HG03066 (cell line): ENCODE measurements at regions not wholly inside any gene's neighbourhood (a gene's known extent, or its start where the extent isn't known, plus 50 kb on each side); places are given as distances from the start of the nearest gene placed in this dataset.

ENCODE experiments used
- ATAC-seq: cut with Tn5 transposase; IDR thresholded peaks from one replicate; pipeline ENCODE4 v1.9.1; 2021; ENCODE audit warnings: low read depth; ENCODE audit not compliant: unreplicated experiment

DNA sequence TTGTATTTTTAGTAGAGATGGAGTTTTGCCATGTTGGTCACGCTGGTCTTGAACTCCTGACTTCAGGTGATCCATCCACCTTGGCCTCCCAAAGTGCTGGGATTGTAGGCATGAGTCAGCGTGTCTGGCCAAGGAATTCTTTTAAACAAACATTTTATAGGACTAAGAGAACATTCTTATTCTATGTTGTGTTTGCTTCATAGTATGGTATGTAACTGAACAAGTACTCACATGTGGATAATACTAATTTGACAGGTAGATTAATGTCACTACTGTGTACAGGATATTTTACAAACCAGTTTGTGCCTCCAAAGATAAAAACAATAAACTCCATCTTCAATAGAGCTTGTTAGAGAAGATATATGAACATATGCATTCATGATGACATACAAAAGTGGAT, 1353.4 kb downstream of the PCDH7 start:
- no peak for ATAC-seq

DNA sequence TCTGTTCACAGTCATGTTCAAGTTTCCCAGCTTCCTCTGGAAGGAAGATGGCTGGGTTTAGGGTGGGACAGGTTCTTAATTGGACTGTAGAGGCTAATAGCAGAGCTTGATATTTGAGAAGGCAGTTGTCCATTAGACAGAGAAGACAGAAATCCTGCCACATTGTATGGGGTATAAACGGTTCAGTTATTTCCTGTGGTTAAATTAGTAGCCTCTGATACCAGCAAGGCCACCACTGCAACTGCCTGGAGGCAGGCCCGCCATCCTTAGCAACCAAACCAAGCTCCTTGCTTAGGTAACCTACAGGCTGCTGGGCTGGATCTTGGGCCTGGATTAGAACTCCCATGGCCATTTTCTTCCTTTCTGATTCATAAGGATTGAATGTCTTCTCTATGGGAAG, 1367.0 kb downstream of the PCDH7 start:
- no peak for ATAC-seq

DNA sequence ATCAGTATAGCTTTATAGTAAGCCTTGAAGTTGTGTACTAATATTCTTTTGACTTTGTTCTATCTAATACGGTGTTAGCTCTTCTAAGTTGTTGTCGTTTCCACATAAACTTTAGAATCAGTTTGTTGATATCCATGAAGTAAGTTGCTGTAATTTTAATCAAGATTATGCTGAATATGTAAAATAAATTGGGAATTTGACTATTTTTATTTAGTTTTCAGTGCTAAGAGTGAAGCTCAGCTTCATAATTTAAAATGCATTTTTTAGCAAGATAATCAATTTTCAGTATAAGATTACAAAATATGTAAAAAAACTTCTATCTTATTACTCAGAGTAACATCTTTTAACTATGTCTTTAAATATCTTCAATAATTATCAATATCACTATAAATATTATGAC, 1374.8 kb downstream of the PCDH7 start:
- ATAC-seq, result no peak

DNA sequence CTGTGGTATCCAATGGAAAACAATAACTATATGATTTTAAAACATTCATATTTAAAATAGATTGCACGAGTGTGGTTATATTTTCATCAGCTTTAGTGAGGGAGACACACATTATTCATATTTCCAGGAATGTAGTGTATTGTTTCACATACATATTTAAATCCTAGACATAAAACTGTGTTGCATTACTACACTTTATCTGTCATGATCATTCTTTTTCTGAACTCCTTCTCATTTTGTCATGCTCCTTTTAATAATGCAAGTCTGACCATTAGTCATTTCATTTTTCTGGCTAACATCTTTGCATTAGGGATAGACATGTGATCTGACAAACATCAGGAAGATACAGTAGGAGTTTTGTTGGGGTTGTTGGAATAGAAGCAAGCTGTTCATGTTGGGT, 1382.7 kb downstream of the PCDH7 start:
- no peak for ATAC-seq

DNA sequence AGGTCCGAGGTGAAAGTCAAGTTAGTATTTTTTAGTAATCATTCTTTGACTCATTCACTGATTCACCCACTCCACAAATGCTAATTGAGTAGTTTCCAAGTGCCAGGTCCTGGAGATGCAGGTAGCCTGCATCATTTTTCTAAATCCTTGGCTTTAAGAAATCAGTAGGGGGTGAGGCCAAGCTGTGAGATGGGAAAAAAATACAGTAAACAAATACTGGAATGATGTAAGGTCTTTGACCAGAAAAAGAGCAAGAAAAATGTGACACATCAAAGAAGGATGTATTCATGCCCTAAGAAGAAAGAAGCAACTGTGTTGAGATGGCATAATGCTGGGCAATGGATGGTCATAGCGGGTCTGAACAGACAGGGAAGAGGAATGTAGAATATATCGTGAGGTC, 1386.6 kb downstream of the PCDH7 start:
- no peak for ATAC-seq

DNA sequence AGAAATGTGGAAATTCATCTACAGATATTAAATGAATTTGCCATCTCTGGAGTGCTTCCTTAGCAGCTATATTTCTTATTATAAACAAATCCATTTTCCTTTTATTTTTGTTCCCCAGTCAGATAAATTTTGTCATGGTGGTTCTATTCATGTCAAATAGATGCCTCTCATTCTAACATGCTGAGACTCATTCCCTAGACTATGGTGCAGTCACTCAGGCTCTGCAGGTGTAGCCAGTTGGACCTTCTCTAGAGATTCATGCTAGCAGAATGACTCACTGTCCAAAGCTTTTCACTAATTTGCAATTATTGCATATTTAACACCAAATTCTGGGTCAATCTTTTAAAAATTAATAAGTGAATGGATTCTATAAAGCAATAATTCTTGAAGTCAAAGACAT, 1392.7 kb downstream of the PCDH7 start:
- no peak for ATAC-seq

DNA sequence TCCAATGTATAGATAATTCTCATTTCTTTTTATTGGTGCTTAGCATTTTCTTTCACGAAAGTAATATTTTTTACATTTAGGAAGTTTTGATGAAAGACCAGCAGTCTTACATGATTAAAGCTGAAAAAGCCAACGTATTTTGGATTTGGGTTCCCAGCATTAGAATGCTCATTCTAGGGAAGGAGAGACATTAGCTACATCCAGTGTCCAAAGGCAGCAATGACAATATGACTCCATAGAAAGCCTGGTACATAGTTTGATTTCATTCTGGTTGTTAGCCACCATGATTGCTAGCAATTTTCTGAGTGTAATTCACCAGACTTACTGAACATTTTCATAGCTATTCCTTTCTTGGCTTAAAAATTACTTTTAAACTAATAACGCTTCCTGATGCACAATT, 1397.5 kb downstream of the PCDH7 start:
- ATAC-seq, result no peak

DNA sequence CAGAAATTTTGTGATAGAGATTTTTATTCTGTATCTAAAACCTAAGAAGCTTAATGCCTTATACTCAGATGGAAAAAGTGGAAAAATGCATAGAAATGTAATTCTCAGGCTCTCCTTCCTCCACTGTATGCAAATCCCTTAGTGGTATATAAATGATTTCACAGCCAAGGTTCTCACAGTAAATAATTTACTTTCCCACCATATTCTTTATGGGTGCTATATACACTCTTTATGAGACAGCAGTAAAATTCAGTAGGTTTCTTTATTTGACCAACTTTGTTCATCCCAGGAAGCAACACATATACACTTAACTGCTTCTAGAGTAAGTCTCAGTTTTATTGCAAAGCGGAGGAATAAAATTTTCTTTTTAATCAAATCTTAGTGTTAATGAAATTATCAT, 1399.7 kb downstream of the PCDH7 start:
- no peak for ATAC-seq

DNA sequence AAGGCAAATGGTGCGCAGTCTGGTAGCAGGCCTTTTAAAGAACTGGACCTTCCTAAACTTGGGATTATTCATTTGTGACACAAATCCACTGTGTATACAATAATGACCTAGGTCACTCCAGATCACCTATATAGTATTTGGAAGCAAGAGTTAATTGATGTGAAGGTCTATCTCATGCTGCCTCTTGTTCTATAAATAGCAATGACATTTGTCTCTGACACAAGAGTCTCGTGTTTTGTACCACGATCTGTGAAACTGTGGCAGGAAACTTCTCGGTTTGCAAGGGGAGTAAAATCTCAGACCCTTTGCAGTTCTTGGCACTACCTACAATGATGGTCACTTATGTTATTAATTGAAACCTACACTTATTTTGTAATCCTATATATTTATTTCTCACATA, 1408.4 kb downstream of the PCDH7 start:
- ATAC-seq, result no peak

DNA sequence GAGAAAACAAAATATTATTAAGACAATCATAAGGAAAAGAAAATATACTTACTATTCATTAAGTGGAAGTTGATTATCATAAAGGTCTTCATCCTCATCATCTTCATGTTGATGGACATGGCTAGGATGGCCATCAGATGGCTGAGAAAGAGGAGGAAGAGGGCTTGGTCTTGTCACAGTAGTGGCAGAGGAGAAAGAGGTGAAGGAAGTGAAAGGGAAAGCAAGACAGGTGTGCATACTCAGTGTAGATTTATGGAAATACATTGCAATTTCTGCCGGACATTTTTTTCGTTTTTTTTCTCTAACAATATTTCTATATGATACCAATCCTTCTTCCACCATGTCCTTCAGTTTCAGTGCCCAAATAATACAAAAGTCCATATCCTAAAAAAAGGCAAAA, 1409.8 kb downstream of the PCDH7 start:
- ATAC-seq, result no peak

DNA sequence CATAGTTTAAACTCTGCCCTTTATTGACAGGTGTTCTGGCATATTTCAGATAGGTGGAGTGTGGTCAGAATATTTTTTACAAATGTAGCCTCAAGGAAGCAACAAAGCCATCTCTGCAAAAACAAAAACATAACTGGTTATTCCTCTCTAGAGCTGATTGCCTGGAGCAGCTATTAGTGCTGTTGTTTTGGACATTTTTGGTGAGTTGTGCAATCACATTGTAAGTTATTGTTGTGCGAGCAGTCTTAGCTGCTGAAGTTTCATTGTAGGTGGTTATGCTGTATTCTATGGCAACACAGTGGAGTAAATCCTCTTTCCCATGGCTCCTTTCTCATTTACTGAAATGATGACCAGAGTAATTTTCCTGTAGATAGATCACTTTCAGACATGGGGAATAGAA, 1413.0 kb downstream of the PCDH7 start:
- ATAC-seq, result no peak

DNA sequence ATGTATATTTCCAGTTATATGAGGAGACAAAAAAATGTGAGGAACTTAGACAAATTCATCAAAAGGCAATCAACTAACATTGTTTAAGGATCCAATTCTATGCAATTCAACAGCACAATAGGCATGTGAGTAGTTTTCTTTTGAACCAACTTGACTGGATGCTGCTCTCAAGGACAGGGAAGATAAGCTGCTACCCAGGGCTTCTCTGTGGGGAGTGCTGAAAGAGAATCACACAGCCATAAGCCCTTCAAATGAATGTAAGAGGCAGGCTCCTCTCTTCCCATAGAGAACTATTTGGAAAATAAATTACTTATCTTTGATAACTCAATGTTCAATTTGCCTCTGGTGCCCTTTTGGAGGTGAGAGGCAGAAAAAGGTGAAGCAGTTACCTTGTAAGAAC, 1413.6 kb downstream of the PCDH7 start:
- no peak for ATAC-seq

DNA sequence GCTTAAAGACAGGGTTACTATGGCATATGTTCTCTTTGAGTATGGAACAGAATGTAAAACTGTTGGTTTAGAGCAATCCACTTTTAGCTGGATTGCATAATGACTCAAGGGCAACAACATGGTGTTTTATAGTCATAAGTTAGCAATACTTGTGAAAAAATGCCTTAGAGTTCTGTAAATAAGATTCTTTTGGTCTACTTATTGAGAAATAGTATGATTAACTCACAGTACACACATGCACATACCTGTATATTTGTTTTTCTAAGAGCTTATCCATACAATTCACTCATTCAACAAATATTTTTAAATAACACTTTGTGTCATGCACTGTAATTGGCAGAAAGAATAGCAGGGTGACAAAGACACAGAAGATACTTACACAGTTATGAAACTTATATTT, 1415.5 kb downstream of the PCDH7 start:
- no peak for ATAC-seq

DNA sequence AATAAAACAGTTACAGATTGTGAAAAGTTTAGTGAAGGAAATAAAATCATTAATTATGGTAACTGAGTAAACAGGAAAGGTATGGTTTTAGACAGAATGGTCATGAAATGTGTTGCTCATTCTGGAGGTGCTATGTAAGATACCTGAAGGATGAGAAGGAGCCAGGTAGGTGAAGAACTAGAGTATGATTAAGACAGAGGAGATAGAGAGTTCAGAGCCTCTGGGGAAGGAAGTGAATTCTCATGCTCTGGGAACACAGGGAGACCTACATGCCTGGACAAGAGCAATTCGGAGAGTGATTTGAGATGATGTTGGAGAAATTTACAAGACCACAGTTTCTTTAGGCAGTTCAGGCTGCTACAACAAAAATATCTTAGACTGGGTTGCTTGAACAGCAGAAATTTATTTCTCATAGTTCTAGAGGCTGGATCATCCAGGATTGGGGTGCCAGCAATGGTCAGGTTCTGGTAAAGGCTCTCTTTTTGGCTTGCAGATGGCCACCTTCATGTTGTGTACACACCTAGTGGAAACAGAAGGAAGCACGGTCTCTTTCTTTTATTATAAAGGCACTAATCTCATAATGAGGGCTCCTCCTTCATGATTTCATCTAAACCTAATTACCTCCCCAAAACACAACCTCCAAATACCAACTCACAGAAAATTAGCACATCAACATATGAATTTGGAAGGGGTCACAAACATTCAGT, 1416.1 kb downstream of the PCDH7 start:
- no peak for ATAC-seq

DNA sequence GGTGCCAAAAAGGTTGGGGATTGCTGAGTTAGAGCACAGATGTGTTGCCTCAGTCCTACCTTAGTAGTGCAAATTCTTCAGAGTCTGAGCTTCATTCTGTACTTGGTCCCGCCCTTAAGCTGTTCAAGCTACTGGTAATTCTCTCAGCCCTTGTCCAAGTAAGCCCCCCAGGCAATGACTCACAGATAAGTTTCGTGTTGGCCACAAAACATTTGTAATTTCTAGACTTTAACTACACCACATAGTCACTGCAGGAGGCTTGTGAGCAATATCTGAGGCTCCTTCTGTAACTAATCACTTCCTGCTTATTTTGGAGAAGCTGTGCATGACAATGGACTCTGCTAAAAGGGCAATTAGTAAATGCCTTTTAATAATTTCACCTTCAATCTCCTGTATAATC, 1420.5 kb downstream of the PCDH7 start:
- no peak for ATAC-seq

DNA sequence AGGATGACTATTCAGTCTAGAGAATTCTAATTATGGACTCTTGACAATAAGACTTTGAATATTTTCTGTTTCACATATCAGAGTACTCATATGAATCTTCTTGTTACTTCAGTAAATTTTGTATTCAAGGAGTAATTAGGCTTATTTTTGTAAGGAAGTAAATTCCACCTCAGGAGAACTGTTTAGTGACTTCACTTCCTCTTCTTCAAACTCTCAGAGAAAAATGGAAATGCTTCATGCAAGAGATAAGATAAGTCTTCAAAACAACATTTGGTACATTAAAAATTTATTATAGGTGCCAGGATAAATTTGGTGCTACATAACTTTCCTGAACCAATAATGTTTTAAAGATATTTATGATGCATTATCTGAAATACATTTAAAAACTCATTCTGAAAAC, 1421.9 kb downstream of the PCDH7 start:
- ATAC-seq, result no peak

DNA sequence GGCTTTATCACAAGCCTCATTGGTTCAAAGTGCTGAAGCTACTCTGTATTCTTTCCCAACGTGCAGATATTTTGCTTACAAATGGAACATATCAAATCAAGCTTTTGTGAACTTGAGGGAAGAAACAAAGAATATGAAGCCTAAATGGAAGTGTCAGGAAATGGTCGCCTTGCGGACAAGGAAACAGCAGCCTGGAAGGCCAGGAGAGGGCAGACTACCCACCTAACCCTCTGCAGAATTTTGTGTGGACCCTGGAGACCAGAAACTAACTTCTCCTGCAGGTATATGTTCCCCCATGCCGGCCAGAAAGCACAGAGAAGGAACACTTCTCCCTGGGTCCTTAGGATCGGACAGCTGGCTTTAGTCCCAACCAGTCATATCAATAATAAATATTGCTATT, 1425.8 kb downstream of the PCDH7 start:
- no peak for ATAC-seq

DNA sequence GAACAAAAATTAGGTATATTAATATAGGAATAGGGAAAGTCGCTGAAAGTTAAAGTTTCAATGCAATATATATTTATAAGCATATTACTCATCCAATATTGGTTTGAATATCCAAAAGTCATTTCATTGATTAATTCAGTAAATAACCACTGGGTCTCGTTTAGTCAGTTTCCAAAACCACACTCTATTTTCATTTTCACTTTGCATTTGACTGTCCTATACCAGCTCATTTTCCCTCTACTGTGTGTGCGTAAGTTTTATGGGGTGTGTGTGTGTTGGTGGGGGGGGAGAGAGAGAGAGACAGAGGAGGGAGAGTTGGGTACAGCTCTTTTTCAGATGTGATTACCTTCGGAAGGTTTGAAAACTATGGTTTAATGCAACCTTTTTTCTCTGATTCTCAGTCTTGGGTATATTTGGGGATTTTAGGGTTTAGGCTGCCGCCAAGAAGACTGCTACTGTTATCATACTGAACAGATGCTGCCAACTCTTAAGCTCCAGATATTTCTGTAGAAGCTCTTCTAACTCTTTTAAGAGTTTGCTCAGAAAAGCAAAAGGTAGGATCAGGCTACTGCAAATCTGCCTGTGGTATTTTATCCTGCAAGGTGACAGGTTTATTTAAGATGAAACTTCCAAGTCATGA, 1427.4 kb downstream of the PCDH7 start:
- ATAC-seq, result no peak

DNA sequence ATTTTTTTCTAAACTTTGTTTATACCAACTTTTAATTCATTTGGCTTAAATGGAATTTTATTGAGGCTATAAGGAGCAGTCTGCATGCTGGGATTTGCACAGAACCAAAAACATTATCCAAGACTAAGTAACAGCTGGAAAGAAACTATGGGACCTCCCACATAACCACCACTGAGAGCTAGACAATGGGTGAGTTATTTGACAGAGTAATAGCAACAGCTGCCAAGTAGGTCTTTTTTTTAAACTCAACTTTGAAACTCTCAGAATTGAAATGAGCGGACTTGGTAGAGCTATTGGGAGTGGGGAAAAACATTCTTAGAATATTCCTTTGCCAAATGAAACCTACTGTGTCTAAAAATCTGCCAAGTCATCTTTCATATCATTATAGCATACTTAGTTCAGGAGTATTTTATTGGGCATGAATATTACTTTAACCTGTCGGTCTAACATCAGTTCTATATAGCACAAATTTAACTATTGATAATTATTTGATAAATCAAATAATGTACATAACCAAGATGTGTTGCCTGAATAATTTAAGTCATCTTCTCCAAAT, 1428.0 kb downstream of the PCDH7 start:
- no peak for ATAC-seq

DNA sequence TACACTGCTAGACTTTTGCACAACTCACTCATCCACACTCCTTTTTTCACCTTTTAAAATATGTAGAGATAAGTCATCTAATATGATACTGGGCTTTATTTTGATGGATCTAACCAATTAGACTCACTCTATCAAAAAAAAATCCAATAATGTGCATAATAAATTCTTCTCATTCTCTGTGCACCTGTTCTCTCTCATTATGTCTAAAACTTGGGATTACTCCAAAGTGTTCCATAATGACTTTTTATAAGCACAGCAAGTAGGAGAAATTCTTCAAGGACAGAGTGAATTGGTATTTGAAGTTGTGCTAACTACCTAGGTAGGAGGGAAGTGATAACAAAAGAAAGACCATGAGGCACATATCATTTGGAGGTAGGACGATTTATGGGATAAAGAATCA, 1438.8 kb downstream of the PCDH7 start:
- ATAC-seq, result no peak

DNA sequence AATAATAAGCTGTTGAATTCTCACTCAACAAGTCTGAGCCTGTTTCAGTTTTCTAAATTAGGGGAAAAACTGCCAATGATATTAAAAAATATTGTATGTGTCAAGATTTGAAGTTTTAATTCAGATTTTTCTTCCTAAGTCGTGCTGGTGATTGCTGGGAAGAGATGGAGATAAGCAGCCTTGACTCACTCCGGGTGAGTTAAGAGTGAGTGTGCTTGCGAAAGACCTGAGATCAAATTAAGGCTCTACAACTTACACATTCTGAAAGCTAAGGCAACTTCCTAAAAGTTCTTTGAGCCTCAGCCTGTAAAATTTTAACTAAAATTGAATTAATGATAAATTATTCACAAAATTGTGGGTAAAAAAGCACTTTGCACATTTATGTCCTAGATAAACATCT, 1441.2 kb downstream of the PCDH7 start:
- ATAC-seq, result no peak

DNA sequence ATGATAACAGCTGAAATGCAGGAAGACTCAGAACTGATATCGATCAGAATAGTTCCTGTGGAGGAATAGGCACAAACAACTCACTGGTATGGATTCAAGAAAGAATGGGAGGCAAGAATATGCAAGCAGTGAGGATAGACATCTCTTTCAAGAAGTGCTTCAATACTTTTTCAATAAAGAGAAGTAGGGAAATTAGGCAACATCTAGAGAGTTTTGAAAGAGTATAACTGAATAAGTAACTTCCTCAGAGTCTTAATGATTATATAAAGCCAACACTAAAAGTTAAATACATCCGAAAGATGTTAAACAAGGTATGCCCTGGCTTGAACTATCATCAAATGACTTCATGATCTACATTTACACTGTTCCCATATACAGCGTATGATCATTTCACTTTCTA, 1443.0 kb downstream of the PCDH7 start:
- no peak for ATAC-seq
